HL-60 (cell line): ENCODE measurements at regions not wholly inside any gene's neighbourhood (a gene's known extent, or its start where the extent isn't known, plus 50 kb on each side); places are given as distances from the start of the nearest gene placed in this dataset.

Experiments
- DNase-seq, 2 experiments: peaks; one replicate each; pipeline ENCODE4 v3.0.0-alpha.2; 2010 to 2020; ENCODE audit warnings: low read depth in 1 of 2, low spot score in 1 of 2
- H3K27ac ChIP-seq: fragments of 250-450 bp; sonication (Bioruptor Pico); replicated peaks from 2 replicates; pipeline ENCODE4 v1.5.1; 2020; ENCODE audit warnings: mild to moderate bottlenecking, moderate library complexity
- H3K27me3 ChIP-seq: fragments of 250-450 bp; sonication (Bioruptor Pico); 2 replicates; pipeline ENCODE4 v1.5.1; 2021; ENCODE audit warnings: mild to moderate bottlenecking, moderate library complexity; ENCODE audit not compliant: insufficient read depth, poor library complexity, severe bottlenecking
- H3K4me3 ChIP-seq: replicated peaks from 2 replicates; pipeline ENCODE4 v1.5.1; 2011; ENCODE audit warnings: mild to moderate bottlenecking, control low read depth, low read length; ENCODE audit not compliant: insufficient read depth
- GABPA ChIP-seq: IDR thresholded peaks from 2 replicates; pipeline ENCODE4 v1.6.1; 2012; ENCODE audit warnings: low read depth
- POLR2AphosphoS5 ChIP-seq: IDR thresholded peaks from 2 replicates; pipeline ENCODE4 v1.6.1; 2012; ENCODE audit warnings: low read depth
- SPI1 ChIP-seq: IDR thresholded peaks from 2 replicates; pipeline ENCODE4 v1.6.1; 2012; ENCODE audit warnings: low read depth, mild to moderate bottlenecking, borderline replicate concordance
- TF ChIP-seq, protein P1 (sequence below): IDR thresholded peaks from one replicate; pipeline ENCODE4 v1.5.1; 2011; ENCODE audit warnings: low read length, control low read depth, inconsistent platforms; ENCODE audit not compliant: insufficient read depth
- TF ChIP-seq, protein P2 (sequence below): IDR thresholded peaks from 2 replicates; pipeline ENCODE4 v1.6.1; 2012; ENCODE audit warnings: low read depth; ENCODE audit not compliant: insufficient replicate concordance

- Histone ChIP-seq H3K4me3 (no peak overlapping the region), H3K27ac (no peak overlapping the region), H3K27me3 (no peaks in the 10 kb centered on the region)
- DNase-seq = no peak
- TF ChIP-seq, protein P1, sequence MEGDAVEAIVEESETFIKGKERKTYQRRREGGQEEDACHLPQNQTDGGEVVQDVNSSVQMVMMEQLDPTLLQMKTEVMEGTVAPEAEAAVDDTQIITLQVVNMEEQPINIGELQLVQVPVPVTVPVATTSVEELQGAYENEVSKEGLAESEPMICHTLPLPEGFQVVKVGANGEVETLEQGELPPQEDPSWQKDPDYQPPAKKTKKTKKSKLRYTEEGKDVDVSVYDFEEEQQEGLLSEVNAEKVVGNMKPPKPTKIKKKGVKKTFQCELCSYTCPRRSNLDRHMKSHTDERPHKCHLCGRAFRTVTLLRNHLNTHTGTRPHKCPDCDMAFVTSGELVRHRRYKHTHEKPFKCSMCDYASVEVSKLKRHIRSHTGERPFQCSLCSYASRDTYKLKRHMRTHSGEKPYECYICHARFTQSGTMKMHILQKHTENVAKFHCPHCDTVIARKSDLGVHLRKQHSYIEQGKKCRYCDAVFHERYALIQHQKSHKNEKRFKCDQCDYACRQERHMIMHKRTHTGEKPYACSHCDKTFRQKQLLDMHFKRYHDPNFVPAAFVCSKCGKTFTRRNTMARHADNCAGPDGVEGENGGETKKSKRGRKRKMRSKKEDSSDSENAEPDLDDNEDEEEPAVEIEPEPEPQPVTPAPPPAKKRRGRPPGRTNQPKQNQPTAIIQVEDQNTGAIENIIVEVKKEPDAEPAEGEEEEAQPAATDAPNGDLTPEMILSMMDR = no peak
- TF ChIP-seq, protein P2, sequence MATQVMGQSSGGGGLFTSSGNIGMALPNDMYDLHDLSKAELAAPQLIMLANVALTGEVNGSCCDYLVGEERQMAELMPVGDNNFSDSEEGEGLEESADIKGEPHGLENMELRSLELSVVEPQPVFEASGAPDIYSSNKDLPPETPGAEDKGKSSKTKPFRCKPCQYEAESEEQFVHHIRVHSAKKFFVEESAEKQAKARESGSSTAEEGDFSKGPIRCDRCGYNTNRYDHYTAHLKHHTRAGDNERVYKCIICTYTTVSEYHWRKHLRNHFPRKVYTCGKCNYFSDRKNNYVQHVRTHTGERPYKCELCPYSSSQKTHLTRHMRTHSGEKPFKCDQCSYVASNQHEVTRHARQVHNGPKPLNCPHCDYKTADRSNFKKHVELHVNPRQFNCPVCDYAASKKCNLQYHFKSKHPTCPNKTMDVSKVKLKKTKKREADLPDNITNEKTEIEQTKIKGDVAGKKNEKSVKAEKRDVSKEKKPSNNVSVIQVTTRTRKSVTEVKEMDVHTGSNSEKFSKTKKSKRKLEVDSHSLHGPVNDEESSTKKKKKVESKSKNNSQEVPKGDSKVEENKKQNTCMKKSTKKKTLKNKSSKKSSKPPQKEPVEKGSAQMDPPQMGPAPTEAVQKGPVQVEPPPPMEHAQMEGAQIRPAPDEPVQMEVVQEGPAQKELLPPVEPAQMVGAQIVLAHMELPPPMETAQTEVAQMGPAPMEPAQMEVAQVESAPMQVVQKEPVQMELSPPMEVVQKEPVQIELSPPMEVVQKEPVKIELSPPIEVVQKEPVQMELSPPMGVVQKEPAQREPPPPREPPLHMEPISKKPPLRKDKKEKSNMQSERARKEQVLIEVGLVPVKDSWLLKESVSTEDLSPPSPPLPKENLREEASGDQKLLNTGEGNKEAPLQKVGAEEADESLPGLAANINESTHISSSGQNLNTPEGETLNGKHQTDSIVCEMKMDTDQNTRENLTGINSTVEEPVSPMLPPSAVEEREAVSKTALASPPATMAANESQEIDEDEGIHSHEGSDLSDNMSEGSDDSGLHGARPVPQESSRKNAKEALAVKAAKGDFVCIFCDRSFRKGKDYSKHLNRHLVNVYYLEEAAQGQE = no peak
- TF ChIP-seq POLR2AphosphoS5 (no peak), GABPA (no peak), SPI1 (no peak)
Observed at GRCh38 chr7:35967366-35968139, 166.7 kb downstream of the SEPTIN7 start.

DNA sequence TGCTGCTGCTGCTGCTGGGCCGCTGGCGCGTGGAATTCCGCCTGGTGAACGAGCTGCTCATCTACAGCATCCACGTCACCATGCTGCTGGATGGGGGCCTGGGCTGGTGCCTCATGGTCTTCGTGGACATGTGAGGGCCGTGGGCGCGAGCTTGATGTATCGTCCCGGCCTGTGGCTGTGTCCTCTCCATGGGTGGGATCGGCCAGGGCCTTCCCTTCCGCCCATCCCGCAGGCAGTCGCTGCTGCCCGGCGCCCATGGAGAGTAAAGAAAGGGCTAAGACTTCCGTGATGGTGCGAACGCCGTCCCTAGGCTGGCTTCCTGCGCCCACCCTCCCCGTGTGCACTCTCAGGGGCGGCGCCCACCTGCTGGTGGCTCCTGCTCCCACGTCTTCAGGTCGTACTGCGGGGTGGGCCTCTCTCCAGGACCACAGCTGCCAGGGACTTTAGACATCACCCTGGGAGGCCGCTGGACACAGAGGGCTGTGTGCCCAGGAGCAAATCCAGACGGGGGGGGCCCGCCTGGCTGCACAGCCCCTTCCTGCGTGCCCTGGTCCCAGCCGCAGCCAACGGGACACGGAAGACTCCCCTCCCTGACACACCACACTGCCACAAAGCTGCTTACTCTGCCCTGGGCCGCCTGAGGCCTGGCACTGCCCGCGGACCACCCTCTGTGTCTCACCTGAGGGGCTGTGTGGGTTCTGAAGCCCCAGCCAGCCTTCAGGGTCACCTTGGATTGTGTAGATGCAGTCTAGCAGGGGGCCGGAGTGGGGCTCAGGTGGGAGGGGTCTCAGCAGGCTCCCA is 167.5 kb downstream of the SEPTIN7 start:
- H3K4me3 ChIP-seq = no peak overlapping the region
- no peak for TF ChIP-seq GABPA
- TF ChIP-seq, protein P2 = no peak
- no peak for TF ChIP-seq POLR2AphosphoS5
- no peak for TF ChIP-seq SPI1
- TF ChIP-seq, protein P1 = no peak
- no peak for DNase-seq
- no peak overlapping the region for H3K27ac ChIP-seq
- H3K27me3 ChIP-seq = no peaks in the 10 kb centered on the region

DNA sequence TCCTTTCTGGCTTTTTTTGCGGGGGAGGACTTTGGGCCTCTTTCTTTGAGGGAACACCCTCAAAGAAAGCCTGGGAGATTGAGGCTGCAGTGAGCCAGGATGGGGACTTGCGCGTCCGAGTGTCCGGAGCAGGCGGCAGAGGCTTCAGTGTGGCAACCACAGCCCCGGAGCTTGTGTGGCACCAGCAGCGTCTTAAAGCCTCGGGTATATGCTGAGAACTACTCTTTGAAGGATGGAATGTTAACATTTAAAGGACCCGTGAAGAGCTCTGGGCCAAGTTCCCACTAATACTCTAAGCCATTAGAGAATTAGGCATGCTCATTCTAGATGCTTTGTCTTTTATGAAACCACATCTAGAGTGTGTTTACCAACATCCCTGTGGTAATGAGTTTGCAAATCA is 168.2 kb downstream of the SEPTIN7 start:
- no peak for DNase-seq

More for the DNA sequence above, 168.2 kb downstream of the SEPTIN7 start:
- H3K27me3 ChIP-seq = no peaks in the 10 kb centered on the region
- H3K4me3 ChIP-seq = no peak overlapping the region
- no peak overlapping the region for H3K27ac ChIP-seq
- TF ChIP-seq, protein P1 = no peak
- TF ChIP-seq, protein P2 = no peak
- TF ChIP-seq POLR2AphosphoS5 (no peak), SPI1 (no peak), GABPA (no peak)
